BJ (cell line): ENCODE measurements at regions not wholly inside any gene's neighbourhood (a gene's known extent, or its start where the extent isn't known, plus 50 kb on each side); places are given as distances from the start of the nearest gene placed in this dataset.

Experiments
- CTCF ChIA-PET: fragments of 350-600 bp; formaldehyde crosslinking; extraction: SDS; loops from one replicate; lab custom pipeline; 2021; ENCODE audit warnings: antibody characterized with exemption, inconsistent platforms; lab: Yijun Ruan, JAX
- POLR2A ChIA-PET: fragments of 300-600 bp; sonication (Branson Sonifier 250); formaldehyde crosslinking; extraction: SDS; loops from one replicate; lab custom pipeline; 2021; ENCODE audit warnings: antibody characterized with exemption; lab: Charles Lee
- DNase-seq: peaks from one replicate; pipeline ENCODE4 v3.0.0-alpha.2; 2011; ENCODE audit warnings: low read depth
- H3K27me3 ChIP-seq: 2 replicates; pipeline ENCODE4 v1.6.0; 2011; ENCODE audit warnings: low read length; ENCODE audit not compliant: control insufficient read depth, insufficient read depth
- H3K36me3 ChIP-seq: 2 replicates; pipeline ENCODE4 v1.5.1; 2011; ENCODE audit warnings: low read length; ENCODE audit not compliant: control insufficient read depth, insufficient read depth
- H3K4me3 ChIP-seq: 2 replicates; pipeline ENCODE4 v1.5.1; 2011; ENCODE audit warnings: low read depth, mild to moderate bottlenecking, control low read depth, low read length
- TF ChIP-seq, protein P1 (sequence below): IDR thresholded peaks from 2 replicates; pipeline ENCODE4 v1.5.1; 2011; ENCODE audit warnings: low read depth, mild to moderate bottlenecking, control low read depth, inconsistent platforms, low read length, moderate library complexity; ENCODE audit not compliant: insufficient read depth

DNA sequence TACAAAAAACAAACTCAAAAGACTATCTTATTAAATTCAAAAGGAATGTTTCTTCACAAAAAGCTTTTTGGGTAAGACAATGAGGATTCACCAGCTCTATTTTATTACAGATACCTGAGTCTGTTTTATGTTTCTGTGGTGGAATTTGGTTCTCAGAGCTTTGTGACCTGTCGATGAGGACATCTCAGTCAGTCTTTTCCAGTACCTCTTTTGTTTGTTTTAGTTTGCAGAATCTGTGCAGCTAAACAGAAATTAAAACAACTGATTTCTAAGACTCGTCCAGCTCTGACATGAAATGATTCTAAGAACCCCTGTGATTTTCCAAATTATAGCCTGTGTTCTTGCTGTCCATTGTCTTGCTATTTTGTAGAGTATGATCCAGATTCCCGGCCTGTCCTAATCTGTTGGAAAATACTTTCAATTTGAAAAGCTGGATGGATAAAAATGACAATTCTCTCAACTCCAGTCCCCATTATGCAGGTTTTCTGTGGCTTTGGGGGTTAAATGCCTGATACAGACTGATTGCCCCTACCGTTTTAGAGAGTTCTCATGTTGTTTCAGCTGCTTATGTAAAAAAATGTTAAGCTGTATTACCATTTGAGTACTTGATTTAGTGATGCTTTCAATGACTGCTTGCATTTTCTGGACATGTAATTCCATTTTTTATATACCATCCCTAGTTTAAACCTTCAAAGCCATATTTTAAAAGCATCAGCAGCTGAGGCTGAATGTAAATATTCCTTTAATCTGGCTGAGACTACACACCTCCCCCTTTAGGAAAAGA, 94.2 kb upstream of the TAB2 start:
- Histone ChIP-seq H3K4me3 (no peak overlapping the region), H3K36me3 (no peaks in the 10 kb centered on the region), H3K27me3 (peaks cover 7% of the 10 kb centered on the region)
- DNase-seq = no peak
- ChIA-PET POLR2A (interaction anchor here (0.6 kb wide), 1 partner anchor 64 kb away, joined by 8 read pairs; no protein-coding TSS in a partner anchor), CTCF (interaction anchor here (0.9 kb wide), 1 partner anchor 8 kb away, joined by 4 read pairs; no protein-coding TSS in a partner anchor)
- TF ChIP-seq, protein P1, sequence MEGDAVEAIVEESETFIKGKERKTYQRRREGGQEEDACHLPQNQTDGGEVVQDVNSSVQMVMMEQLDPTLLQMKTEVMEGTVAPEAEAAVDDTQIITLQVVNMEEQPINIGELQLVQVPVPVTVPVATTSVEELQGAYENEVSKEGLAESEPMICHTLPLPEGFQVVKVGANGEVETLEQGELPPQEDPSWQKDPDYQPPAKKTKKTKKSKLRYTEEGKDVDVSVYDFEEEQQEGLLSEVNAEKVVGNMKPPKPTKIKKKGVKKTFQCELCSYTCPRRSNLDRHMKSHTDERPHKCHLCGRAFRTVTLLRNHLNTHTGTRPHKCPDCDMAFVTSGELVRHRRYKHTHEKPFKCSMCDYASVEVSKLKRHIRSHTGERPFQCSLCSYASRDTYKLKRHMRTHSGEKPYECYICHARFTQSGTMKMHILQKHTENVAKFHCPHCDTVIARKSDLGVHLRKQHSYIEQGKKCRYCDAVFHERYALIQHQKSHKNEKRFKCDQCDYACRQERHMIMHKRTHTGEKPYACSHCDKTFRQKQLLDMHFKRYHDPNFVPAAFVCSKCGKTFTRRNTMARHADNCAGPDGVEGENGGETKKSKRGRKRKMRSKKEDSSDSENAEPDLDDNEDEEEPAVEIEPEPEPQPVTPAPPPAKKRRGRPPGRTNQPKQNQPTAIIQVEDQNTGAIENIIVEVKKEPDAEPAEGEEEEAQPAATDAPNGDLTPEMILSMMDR = no peak

DNA sequence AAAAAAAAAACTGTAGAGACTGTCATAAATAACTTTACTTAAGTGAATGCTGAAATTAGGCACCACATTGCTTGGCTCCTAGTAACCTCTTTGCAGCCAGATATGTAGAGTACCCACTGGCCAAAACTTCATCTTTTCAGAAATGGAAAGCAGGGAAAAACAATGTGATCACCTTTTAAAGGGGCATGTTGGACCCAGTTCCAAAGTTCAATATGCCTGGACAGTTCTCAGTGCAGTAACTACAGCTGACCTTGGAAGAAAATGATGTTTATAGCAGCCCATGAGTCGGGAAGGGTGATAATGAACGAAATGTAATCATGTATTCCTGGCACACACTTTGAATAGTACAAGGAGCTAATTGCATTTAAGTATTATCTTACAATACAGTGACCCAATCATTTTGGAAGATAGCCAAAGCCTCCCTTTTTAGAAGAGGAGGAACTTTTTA, 93.6 kb upstream of the TAB2 start:
- no peak for DNase-seq
- Histone ChIP-seq H3K27me3 (peaks cover 10% of the 10 kb centered on the region), H3K36me3 (no peaks in the 10 kb centered on the region), H3K4me3 (no peak overlapping the region)
- CTCF ChIA-PET = no interaction called here
- POLR2A ChIA-PET = interaction anchor here (0.6 kb wide), 1 partner anchor 63 kb away, joined by 8 read pairs; no protein-coding TSS in a partner anchor
- TF ChIP-seq, protein P1 = no peak

DNA sequence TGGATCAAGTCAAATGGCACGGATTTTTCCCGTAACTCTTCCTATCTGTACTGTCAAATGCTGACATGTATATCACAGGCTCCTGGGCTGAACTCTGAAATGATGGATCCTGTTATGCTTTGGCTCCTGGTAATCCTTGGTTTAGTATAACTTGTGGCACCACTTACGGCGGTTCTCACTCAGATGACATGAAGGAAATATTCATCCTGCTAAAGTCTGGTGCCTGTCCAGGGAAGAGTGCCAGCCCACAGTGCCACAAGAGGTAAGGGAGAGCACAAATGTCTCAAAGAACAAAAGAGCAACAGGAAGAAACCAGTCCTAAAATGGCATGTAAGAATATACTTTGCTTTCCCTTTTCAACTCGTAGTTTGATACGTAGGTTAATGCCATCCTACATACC, 93.1 kb upstream of the TAB2 start:
- POLR2A ChIA-PET = no interaction called here
- H3K27me3 ChIP-seq = peaks cover 12% of the 10 kb centered on the region
- CTCF ChIA-PET = no interaction called here
- no peak overlapping the region for H3K4me3 ChIP-seq
- no peak for DNase-seq
- H3K36me3 ChIP-seq = no peaks in the 10 kb centered on the region
- TF ChIP-seq, protein P1 = no peak

DNA sequence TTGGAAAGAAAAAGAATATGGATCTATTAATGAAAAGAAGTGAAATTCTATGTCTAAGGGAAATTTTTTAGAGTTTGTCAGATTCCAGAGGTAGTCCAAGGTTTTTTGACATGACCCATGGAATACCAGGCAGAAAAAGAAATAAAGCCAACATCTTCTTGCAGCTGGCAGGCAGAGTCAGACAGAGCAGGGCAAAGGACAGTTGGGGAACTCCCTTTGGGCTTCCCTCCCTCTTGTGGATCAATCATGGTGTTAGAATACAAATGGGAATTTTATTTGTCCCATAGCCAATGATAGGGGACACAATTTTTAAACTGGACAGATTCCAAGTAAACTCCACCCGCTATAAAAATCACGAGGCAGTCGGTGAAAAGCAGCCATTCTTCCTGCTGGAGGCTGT, 92.1 kb upstream of the TAB2 start:
- H3K36me3 ChIP-seq = no peaks in the 10 kb centered on the region
- CTCF ChIA-PET = interaction anchor here (1.6 kb wide), 1 partner anchor 20 kb away, joined by 5 read pairs; no protein-coding TSS in a partner anchor
- H3K27me3 ChIP-seq = peaks cover 15% of the 10 kb centered on the region
- POLR2A ChIA-PET = no interaction called here
- H3K4me3 ChIP-seq = no peak overlapping the region
- no peak for DNase-seq
- TF ChIP-seq, protein P1 = no peak

DNA sequence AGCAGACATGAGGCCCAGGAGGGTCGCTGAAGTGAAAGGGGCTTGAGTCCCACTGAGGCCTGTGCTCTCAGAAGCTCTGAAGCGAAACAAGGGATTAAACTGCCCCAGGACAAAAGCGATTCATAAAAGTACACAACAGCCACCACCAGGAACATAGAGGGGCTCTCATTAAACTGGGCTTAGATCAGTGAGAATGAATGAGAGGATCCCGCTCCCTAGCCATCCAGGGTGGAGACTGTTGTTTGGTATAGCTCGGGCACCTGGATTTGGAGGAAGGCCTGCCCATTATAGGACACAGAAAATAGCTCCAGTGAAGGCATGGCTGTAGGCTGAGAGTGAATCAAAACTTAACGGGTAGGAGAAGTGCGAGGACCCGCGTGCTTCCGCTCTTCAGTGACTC, 91.6 kb upstream of the TAB2 start:
- DNase-seq = no peak
- Histone ChIP-seq H3K27me3 (peaks cover 19% of the 10 kb centered on the region), H3K4me3 (no peak overlapping the region), H3K36me3 (no peaks in the 10 kb centered on the region)
- ChIA-PET CTCF (interaction anchor here (0.7 to 1.6 kb wide), 2 partner anchors 19 to 95 kb away, joined by 3 to 5 read pairs; no protein-coding TSS in a partner anchor), POLR2A (no interaction called here)
- TF ChIP-seq, protein P1 = no peak
